HG02884 (cell line): ENCODE measurements at regions not wholly inside any gene's neighbourhood (a gene's known extent, or its start where the extent isn't known, plus 50 kb on each side); places are given as distances from the start of the nearest gene placed in this dataset.

Source experiments
- ATAC-seq: cut with Tn5 transposase; IDR thresholded peaks from one replicate; pipeline ENCODE4 v1.9.1; 2021; ENCODE audit warnings: mild to moderate bottlenecking, moderate library complexity; ENCODE audit not compliant: unreplicated experiment

DNA sequence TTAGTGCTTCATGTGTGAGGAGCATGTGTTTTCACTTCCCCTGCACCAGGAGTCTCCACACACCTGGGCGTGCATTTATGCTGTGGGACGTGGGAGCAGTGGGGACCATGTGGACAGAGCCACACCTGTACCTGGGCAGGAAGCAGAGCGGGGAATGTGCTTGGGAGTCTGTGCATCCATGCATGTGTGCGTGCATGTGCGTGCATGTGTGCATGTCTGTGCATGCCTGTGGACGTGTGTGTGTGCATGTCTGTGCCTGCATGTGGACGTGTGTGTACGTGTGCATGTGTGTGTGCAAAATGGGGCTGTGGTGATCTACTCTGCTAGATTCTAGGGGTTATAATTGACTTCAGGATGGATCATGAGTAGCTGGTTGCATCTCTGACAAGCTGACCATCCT, 224.0 kb upstream of the GMDS start:
- no peak for ATAC-seq

DNA sequence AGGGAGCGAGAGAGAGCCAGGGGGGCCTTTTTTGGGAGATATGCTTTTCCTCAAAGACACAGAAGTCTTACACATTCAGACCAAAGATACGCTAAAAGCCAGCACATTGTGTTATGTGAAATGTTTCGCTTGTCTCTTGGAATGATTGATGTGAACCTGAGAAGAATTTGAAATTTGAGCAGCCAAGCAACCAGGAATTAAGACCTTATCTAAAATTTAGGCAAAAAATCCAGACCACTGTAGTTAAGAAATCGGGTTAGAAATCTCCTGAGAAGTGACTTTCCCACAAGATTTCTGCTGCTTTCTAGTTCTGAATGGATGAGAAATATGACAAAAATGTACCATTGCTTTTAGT, 223.2 kb upstream of the GMDS start:
- no peak for ATAC-seq

DNA sequence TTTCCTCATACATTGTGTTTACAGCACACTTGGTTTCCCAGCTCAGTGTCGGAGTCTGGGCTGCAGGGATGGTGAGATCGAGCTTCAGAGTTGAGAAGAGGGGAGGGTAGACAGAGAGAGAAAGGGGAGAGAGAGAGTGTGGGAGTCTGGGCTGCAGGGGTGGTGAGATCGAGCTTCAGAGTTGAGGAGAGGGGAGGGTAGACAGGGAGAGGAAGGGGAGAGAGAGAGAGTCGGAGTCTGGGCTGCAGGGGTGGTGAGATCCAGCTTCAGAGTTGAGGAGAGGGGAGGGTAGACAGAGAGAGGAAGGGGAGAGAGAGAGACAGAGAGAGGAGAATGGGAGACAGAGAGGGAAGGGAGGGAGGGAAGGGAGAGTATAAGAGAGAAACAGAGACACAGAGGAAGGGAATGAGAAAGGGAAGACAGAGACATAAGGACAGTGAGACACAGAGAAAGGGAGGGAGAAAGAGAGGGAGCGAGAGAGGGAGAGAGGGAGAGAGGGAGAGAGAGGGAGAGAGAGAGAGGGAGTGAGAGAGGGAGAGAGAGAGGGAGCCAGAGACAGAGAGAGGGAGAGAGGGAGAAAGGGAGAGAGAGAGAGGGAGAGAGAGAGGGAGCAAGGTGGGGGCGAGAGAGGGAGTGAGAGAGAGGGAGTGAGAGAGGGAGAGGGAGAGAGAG, 222.7 kb upstream of the GMDS start:
- ATAC-seq: no peak

GRCh38 chr6:2465336-2465735, 219.9 kb upstream of the GMDS start:
- no peak for ATAC-seq

DNA sequence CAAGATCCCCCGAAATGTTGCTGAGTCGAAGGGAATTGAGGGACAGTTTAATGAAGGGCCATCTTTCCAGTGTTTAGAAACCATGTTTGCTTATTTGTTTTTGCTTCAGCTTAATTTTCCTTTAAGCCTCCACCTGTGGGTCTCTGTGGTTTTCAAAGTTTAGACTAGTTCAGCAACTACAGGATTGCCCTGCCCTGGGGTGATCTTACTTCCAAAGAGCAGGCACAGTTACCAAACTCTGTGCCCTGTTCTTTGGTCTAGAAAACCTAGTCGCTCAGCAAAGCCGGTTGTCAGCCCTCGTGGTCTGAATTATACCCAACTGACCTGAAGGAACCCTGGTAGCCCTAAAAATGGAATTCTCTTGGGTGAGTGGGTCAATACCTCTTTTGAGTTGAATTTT, 219.2 kb upstream of the GMDS start:
- ATAC-seq: no peak

GRCh38 chr6:2462831-2463230, 217.4 kb upstream of the GMDS start:
- no peak for ATAC-seq

DNA sequence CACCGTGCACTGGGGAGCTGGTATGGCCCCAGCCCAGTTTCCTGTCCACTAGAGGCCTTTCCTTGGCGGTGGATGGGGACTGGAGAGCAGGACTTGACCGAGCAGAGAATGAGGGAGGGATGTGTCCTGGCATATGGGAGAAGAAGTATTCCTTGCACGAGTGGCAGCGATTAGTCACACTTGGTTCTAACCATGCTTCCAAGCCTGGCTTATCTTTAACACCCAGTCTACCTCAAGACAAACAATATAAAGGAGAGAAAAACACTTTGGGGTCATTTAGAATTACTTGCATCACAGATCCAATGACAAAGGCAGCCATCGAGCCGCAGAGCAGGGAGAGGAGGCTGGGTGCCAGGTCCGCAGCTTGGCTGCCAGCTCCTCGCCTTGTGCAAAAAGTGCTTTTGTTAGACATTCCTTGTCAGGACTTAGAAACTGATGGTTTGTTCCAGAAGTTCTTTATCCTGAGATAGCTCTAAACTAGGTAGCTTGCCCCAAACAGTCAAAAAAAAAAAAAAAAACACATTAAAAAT, 214.9 kb upstream of the GMDS start:
- no peak for ATAC-seq

- ATAC-seq: no peak
Observed at GRCh38 chr6:2454180-2454579, 208.8 kb upstream of the GMDS start.

DNA sequence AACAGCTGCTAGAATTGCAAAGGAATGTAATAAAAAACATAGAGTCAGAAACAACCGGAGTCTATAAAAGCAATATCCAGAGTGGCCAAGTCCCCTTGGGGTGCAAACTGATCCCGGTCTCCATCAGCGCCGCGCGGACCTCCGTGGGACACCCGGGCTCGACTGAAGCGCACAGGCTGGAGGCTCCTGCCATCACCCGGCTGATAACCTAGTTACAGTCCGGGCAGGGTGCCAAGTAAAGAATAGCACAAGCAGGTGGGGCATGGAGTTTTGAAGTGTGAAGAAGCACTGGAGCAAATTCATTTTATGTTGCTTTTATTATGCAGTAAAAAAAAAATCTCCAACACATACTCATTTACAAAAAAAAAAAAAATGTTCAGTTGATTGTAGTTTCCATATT, 205.1 kb upstream of the GMDS start:
- no peak for ATAC-seq

DNA sequence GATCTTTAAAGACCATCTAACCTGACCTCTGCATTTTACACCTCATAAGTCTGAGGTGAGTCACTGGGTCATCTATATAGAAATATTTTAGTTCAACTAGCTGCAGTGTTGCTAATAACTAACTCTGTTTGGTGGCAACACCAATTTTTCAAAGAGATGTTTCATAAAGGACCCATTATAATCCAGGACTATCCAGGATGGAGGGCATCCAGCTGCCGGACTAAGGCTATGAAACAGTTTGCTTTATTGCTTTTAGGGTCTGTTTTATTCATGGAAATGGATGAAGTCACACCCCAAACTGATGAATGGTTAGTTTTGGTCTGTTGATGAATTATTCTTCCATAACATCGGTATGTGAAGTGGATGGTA, 204.2 kb upstream of the GMDS start:
- no peak for ATAC-seq

DNA sequence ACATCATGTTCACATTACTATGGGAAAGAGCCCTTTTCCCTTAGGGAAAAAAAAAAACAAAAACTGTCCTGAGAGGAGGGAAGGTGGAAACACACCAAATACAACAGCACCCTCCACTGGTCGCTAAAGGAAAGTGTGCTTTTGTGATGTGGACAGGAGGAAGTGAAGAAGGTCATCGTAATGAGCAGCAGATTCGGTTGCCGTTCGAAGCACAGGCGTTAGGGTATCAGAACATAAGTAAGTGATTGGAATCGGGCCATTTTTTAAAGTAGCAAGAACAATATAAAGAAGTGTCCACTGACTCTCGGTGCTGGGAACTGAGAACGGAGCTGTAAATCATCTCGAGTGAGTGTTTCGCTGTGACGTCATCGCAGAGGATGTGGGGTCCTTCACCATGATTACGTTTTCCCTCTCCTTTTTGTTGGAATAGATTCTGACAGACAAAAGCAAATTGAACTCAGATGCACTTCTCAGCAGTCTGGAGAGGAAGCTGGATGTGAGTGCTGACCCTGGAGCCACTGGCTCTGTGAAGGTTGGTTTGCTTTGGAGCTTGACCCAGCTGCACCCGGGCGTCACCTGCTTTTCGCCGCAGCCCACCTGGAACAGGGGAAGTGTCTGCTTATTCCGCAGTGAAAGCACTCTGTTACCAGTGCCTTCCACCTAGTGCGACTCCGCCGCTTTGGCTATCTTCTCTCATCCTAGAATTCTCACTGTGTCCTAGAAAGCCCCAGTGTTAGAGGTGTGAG, 203.6 kb upstream of the GMDS start:
- ATAC-seq: no peak

GRCh38 chr6:2447931-2448330, 202.5 kb upstream of the GMDS start:
- ATAC-seq: no peak

- no peak for ATAC-seq
Observed at GRCh38 chr6:2447318-2447920, 202.0 kb upstream of the GMDS start.

DNA sequence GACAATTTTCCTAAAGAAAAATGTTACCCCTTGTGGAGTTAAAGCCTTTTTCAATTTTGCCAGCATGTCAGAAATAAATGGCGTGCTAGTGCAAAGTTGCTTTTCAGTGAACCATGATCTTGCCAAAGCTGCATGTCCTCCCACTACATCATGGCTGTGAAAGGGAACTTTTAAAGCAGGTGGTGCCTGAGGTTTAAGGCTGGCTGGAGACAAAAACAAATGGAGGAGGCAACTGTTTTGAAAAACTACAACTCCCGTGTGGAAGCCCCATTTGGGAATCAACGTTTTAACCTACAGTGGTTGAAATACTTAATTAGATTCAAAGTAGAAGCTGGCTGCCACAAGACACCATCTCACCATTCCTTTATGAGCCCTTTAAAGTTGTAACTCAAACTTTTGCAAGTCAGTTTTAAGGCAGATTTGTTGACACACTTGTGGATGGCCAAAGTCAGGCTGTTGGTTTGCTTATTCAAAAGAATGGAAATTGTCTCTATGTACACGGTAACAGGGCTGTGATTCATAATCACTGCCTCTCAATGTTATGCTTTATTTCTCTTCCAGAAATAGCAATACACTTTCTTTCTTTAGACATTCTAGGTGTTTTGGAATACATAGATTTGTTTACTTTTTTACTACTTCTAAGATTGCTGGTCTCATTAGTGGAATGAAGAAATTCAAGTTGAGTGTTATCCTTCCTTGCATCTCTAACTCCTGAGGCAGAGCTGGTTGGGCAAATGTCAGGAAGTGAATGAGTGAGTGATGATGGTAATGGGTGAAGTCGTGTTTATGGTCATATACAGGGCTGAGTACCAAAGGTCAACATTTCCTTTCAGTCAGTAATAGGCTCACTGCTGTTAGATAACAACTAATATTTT, 196.4 kb upstream of the GMDS start:
- no peak for ATAC-seq

DNA sequence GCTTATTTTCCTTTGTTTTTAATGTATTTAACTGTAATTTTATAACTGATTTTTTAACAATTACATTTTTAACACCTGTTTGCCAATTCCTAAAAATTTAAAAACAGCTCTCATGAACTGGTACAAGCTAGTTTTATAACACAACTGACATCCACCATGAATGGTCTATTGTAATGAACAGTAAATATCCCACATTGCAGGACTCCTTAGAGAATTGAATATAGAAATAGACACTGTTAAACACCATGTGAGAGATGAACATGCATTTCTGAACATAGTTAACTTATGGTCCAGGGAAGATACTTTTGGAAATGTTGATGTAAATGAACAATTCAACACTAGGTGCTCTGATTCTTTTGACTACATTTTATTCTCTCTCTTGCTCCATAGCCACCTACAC, 195.1 kb upstream of the GMDS start:
- no peak for ATAC-seq

DNA sequence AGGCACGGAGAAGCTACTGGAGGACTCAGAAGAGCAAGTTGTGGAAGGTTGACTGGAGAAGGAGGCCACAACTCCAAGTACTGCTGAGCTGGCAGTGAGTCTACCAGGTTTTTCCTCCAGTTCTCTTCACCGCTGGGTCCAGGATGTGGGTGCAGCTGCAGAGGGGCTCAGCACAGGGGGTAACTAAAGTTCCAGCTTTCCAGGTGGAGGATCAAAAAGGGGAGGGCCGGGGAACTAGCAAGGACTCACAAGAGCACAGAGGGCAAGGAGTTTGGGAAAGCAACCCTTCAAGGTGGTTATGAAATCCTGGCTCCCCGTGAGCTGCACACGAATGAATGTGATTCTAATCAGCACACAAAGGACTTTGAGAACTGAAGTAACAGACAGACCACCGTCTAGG, 194.2 kb upstream of the GMDS start:
- ATAC-seq: no peak

DNA sequence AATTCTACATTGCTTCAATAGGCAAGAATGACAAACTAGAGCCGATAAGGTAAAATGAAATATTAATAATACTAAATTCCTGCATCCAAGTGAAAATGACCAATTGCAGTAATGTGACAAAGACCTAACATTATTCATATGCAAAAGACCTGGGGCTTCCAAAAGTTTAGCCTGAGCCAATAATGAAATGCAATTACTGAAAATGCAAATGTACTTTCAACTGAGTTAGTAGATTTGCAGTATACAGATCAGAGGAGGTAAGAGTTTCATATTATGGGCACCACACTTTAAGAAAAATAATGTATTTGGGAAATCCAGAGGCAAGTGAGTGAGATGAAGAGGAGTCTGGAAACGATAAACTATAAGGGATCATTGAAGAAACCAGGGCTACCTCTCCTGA, 193.7 kb upstream of the GMDS start:
- ATAC-seq: no peak

DNA sequence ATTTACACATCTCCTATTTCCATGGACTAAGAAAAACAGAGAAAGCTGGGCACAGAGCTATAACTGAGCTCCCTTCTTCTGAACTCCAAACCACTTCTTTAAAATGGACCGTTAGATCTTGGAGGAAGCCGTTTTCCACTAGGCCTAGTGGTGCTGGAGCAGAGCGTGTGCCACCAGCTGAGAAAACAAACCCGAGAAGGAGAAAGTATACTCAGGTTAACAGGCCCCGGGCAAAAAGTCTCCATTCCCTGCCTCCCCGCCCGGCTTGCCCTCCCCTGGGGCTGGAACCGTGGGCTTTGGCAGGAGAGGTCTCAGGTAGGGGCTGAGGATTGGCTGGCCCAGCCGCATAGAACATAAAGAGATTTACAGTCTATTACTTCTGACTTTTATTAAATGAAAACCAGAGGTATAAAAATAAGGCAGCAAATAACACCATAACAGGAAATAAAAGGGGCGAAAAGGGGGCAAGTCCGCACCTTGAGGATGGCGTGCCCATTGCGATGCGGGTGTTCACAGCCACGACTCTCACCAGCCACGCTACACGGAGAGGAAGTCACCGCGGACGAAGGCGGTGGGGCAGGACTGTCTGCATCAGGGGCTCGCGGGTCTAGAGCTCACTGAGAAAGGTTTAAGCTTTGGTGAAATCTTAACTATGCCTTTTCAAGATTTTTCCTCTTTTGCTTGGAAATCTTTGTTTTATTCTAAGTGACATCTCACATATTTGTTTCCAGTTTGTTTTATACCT, 191.2 kb upstream of the GMDS start:
- ATAC-seq: no peak

- ATAC-seq: no peak
Observed at GRCh38 chr6:2435323-2435722, 189.9 kb upstream of the GMDS start.

DNA sequence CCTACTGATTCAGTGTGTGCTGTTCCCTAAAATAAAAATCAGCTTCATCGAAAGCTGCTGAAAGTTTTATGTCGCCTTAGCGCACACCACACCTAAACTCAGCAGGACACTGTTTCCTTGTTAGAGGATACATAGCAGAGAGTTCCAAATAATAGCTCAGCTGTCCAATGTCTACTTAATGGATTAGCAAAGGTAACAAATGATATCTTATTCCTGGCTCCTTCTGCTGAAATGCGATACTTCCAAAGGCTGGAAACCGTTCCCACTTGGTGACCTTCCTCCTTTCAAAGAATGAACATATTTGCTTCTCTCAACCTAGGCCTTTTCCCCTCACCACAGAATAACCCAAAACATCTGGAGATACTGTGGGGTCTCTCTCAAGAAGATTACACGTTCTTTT, 189.5 kb upstream of the GMDS start:
- no peak for ATAC-seq

DNA sequence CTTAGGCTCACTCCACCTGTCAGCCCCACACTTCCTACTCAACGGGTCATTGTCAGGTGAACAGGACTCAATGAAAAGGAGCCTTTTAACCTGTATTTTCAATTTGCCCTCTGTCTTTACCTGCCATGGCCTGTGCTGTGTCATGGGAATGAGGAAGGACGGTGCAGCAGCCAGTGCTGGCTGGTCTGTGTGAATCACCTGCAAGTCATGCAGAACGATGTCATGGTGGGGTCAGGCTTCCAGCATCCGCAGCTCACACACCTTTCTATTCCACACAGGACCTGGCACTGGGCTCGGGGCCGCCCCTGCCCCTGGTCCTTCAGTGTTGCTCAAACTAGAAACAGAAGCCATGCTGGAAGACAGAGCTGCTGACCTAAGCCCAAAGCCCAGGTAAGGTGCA, 188.7 kb upstream of the GMDS start:
- no peak for ATAC-seq
